Activated CD4-positive, CD25-positive, alpha-beta regulatory T cell (primary cell): ENCODE measurements at regions not wholly inside any gene's neighbourhood (a gene's known extent, or its start where the extent isn't known, plus 50 kb on each side); places are given as distances from the start of the nearest gene placed in this dataset.
A peak's percentile ranks its signal among the peaks of the same experiment; 100 is the strongest.
"Not testable (repeated sequence)": the region's sequence is repeated elsewhere in the genome, so short reads cannot be mapped to it uniquely, and the experiment has no call there.

Source experiments
- DNase-seq, 4 experiments: peaks; one replicate each; lab custom pipeline; 2025; lab: John Stamatoyannopoulos, UW

- peak in 2 of 4 experiments; percentile 24 to 33 for DNase-seq
Measured at GRCh38 chr3:67947808-67948508, 293.5 kb upstream of the SUCLG2 start.

- DNase-seq = no peak
Measured at GRCh38 chr3:67946436-67946835, 292.0 kb upstream of the SUCLG2 start.

- DNase-seq = no peak
Measured at GRCh38 chr3:67943546-67943945, 289.1 kb upstream of the SUCLG2 start.

- no peak for DNase-seq
Measured at GRCh38 chr3:67941433-67942030, 287.1 kb upstream of the SUCLG2 start.

GRCh38 chr3:67940210-67940952 is 286.0 kb upstream of the SUCLG2 start:
- no peak for DNase-seq

GRCh38 chr3:67937498-67938118 is 283.2 kb upstream of the SUCLG2 start:
- no peak for DNase-seq

- not testable (repeated sequence) for DNase-seq
Measured at GRCh38 chr3:67930394-67930793, 276.0 kb upstream of the SUCLG2 start.

- DNase-seq = no peak
Measured at GRCh38 chr3:67923796-67924195, 269.4 kb upstream of the SUCLG2 start.

- DNase-seq = no peak
Measured at GRCh38 chr3:67920969-67921368, 266.6 kb upstream of the SUCLG2 start.

GRCh38 chr3:67920311-67920710 is 265.9 kb upstream of the SUCLG2 start:
- no peak for DNase-seq

GRCh38 chr3:67916353-67916752 is 261.9 kb upstream of the SUCLG2 start:
- DNase-seq = no peak

- no peak for DNase-seq
Measured at GRCh38 chr3:67907735-67908134, 253.3 kb upstream of the SUCLG2 start.

GRCh38 chr3:67906261-67906660 is 251.8 kb upstream of the SUCLG2 start:
- no peak for DNase-seq

- DNase-seq = no peak
Measured at GRCh38 chr3:67901681-67902080, 247.3 kb upstream of the SUCLG2 start.

- no peak for DNase-seq
Measured at GRCh38 chr3:67898916-67899315, 244.5 kb upstream of the SUCLG2 start.

- DNase-seq = no peak
Measured at GRCh38 chr3:67897351-67898336, 243.2 kb upstream of the SUCLG2 start.

GRCh38 chr3:67896130-67896529 is 241.7 kb upstream of the SUCLG2 start:
- DNase-seq = no peak

- no peak for DNase-seq
Measured at GRCh38 chr3:67894510-67894909, 240.1 kb upstream of the SUCLG2 start.

- DNase-seq = no peak
Measured at GRCh38 chr3:67884345-67884744, 229.9 kb upstream of the SUCLG2 start.

GRCh38 chr3:67883766-67884165 is 229.4 kb upstream of the SUCLG2 start:
- DNase-seq = no peak

GRCh38 chr3:67882981-67883380 is 228.6 kb upstream of the SUCLG2 start:
- no peak for DNase-seq
